K562 (cell line): ENCODE measurements at regions not wholly inside any gene's neighbourhood (a gene's known extent, or its start where the extent isn't known, plus 50 kb on each side); places are given as distances from the start of the nearest gene placed in this dataset.

ENCODE experiments used
- ATAC-seq: fragments of 200-7000 bp; cut with Tn5 transposase; 3 replicates; pipeline ENCODE4 v1.9.1; 2020; ENCODE audit warnings: moderate library complexity
- BruUV-seq: library from RNA; stranded (reverse); fragments of 400-500 nt; replicated peaks from 2 replicates; lab custom pipeline; 2021; lab: Mats Ljungman, UMichigan
- CTCF ChIA-PET: fragments of 300-600 bp; formaldehyde crosslinking; extraction: SDS; loops from one replicate; lab custom pipeline; 2021; ENCODE audit warnings: low intra/inter-chr PET ratio; lab: Yijun Ruan, JAX
- POLR2A ChIA-PET: fragments of 300-600, 350-650 bp; sonication (Branson Sonifier 250); formaldehyde crosslinking; extraction: SDS; loops from one replicate; lab custom pipeline; 2021; ENCODE audit warnings: antibody characterized with exemption, inconsistent platforms; lab: Yijun Ruan, JAX
- DNase-seq, 4 experiments: peaks; one replicate each; pipeline versions ENCODE4 v3.0.0 to v3.0.0-alpha.2; 2011 to 2018; ENCODE audit warnings: low spot score in 3 of 4, mixed read lengths in 3 of 4; ENCODE audit errors: extremely low read depth in 1 of 4
- FAIRE-seq: peaks from 2 replicates; lab custom pipeline; 2011; peaks lifted over from hg19 to GRCh38; lab: Jason Lieb, UNC
- H2AFZ ChIP-seq: 2 replicates; pipeline ENCODE4 v1.6.0; 2011; ENCODE audit warnings: low read depth, low read length, control low read depth, inconsistent platforms
- H3K27ac ChIP-seq: fragments of 200-600 bp; 3 replicates; pipeline ENCODE4 v1.8.0; 2011; ENCODE audit warnings: low read depth, mild to moderate bottlenecking, control low read depth, inconsistent platforms, low read length, moderate library complexity, mixed read lengths; ENCODE audit errors: extremely low read depth
- H3K27me3 ChIP-seq, 2 experiments: fragments of 300-600 bp in 1 of 2; 2 replicates in 1 of 2; 3 replicates in 1 of 2; pipeline versions ENCODE4 v1.6.0 to v1.8.0; 2011; ENCODE audit warnings: inconsistent platforms in 2 of 2, low read length in 2 of 2, mild to moderate bottlenecking in 1 of 2, mixed read lengths in 1 of 2, moderate library complexity in 1 of 2; ENCODE audit not compliant: control insufficient read depth in 2 of 2, insufficient read depth in 2 of 2
- H3K36me3 ChIP-seq: fragments of 300-600 bp; 3 replicates; pipeline ENCODE4 v1.8.0; 2011; ENCODE audit warnings: mild to moderate bottlenecking, low read length, inconsistent platforms; ENCODE audit not compliant: control insufficient read depth, insufficient read depth
- H3K4me1 ChIP-seq, 2 experiments: fragments of 200-600 bp in 1 of 2; replicated peaks in 1 of 2; 2 replicates in 1 of 2; 3 replicates in 1 of 2; pipeline versions ENCODE4 v1.5.1 to v1.8.0; 2011; ENCODE audit warnings: inconsistent platforms in 2 of 2, low read length in 2 of 2, mild to moderate bottlenecking in 1 of 2, mixed read lengths in 1 of 2, moderate library complexity in 1 of 2; ENCODE audit not compliant: control insufficient read depth in 2 of 2, insufficient read depth in 2 of 2
- H3K4me2 ChIP-seq: 2 replicates; pipeline ENCODE4 v1.6.1; 2011; ENCODE audit warnings: low read length, control low read depth, inconsistent platforms, mixed read lengths; ENCODE audit not compliant: insufficient read depth
- H3K4me3 ChIP-seq: fragments of 200-600 bp; sonication (generic), shearing (Covaris generic); 2 replicates; pipeline ENCODE4 v1.5.1; 2016; ENCODE audit warnings: control low read depth, inconsistent platforms
- H3K79me2 ChIP-seq: fragments of 200-600 bp; 3 replicates; pipeline ENCODE4 v1.8.0; 2011; ENCODE audit warnings: low read length, inconsistent platforms; ENCODE audit not compliant: control insufficient read depth, insufficient read depth
- H3K9ac ChIP-seq, 2 experiments: 2 replicates each; pipeline versions ENCODE4 v1.6.0 to v1.6.1; 2011; ENCODE audit warnings: low read depth in 2 of 2, low read length in 2 of 2, control low read depth in 1 of 2, inconsistent platforms in 1 of 2, mild to moderate bottlenecking in 1 of 2, mixed read lengths in 1 of 2; ENCODE audit not compliant: insufficient read depth in 1 of 2
- H3K9me1 ChIP-seq: one replicate; pipeline ENCODE4 v1.6.0; 2011; ENCODE audit warnings: inconsistent platforms, mild to moderate bottlenecking, low read length, moderate library complexity; ENCODE audit not compliant: control insufficient read depth, insufficient read depth
- H3K9me3 ChIP-seq: replicated peaks from 2 replicates; pipeline ENCODE4 v1.5.1; 2011; ENCODE audit warnings: low read depth, low read length, inconsistent platforms; ENCODE audit not compliant: control insufficient read depth, insufficient read depth
- H4K20me1 ChIP-seq: replicated peaks from 2 replicates; pipeline ENCODE4 v1.6.1; 2011; ENCODE audit warnings: low read length, inconsistent platforms, mixed read lengths; ENCODE audit not compliant: control insufficient read depth, insufficient read depth
- CTCF ChIP-seq, 3 experiments: IDR thresholded peaks in 2 of 3; conservative IDR thresholded peaks in 1 of 3; 2 replicates each; pipeline ENCODE4 v1.5.1; 2011 to 2012; ENCODE audit warnings: low read length in 3 of 3, mild to moderate bottlenecking in 3 of 3, control low read depth in 2 of 3, improper control_type of control experiment in 1 of 3, inconsistent platforms in 1 of 3, low read depth in 1 of 3, mixed read lengths in 1 of 3, moderate library complexity in 1 of 3; ENCODE audit not compliant: insufficient read depth in 2 of 3
- DACH1 ChIP-seq: fragments of 450-650 bp; IDR thresholded peaks from 2 replicates; pipeline ENCODE4 v1.6.1; 2018; ENCODE audit not compliant: partially characterized antibody
- KAT7 ChIP-seq: sonication (generic); formaldehyde crosslinking; IDR thresholded peaks from 2 replicates; pipeline ENCODE4 v1.8.0; 2022; ENCODE audit warnings: missing genetic modification reagents, mild to moderate bottlenecking, borderline replicate concordance
- MGA ChIP-seq: fragments of 450-650 bp; IDR thresholded peaks from 2 replicates; pipeline ENCODE4 v1.6.1; 2016; ENCODE audit warnings: mild to moderate bottlenecking, moderate library complexity
- NFXL1 ChIP-seq: fragments of 450-650 bp; formaldehyde crosslinking; IDR thresholded peaks from 2 replicates; pipeline ENCODE4 v1.4.0; 2021; ENCODE audit warnings: mild to moderate bottlenecking
- ZNF197 ChIP-seq: fragments of 200-800 bp; sonication (Bioruptor generic); IDR thresholded peaks from 2 replicates; pipeline ENCODE4 v1.6.1; 2016; ENCODE audit warnings: low read depth, missing genetic modification characterization, missing compliant biosample characterization
- ZNF408 ChIP-seq: fragments of 250-450 bp; sonication (Bioruptor Pico); IDR thresholded peaks from 2 replicates; pipeline ENCODE4 v1.4.0; 2020; ENCODE audit warnings: low read depth, mild to moderate bottlenecking, moderate library complexity
- WGBS: fragments of 100-300 bp; shearing (Covaris generic); methylation state at CpG from one replicate; pipeline ENCODE4 v1.1.6; 2016; ENCODE audit warnings: low coverage, mixed read lengths; ENCODE audit not compliant: insufficient coverage; ENCODE audit errors: missing lambda C conversion rate; 5-methylcytosine and 5-hydroxymethylcytosine counted together
- in situ Hi-C: fragments of 300-500 bp; cut with MboI; formaldehyde crosslinking; loops from 4 replicates; pipeline ENCODE4 v1.15.0; 2018; ENCODE audit warnings: inconsistent platforms, mixed read lengths
- intact Hi-C: fragments of 100-400 bp; cut with micrococcal nuclease; formaldehyde crosslinking; loops from 2 replicates; pipeline ENCODE4 v1.14.2; 2022

- POLR2A ChIA-PET = no interaction called here
- 19% methylated on average over 5 of the region's 5 CpGs for WGBS
Observed at GRCh38 chr7:13827716-13828115, 161.8 kb downstream of the ETV1 start.

More at GRCh38 chr7:13827716-13828115, 161.8 kb downstream of the ETV1 start:
- in situ Hi-C loops = no loop called here
- Histone ChIP-seq H2AFZ (no peak overlapping the region), H4K20me1 (no peaks in the 10 kb centered on the region), H3K4me1 (no peaks in the 10 kb centered on the region), H3K79me2 (no peaks in the 10 kb centered on the region), H3K4me3 (no peak overlapping the region), H3K4me2 (no peak overlapping the region), H3K9me1 (no peaks in the 10 kb centered on the region), H3K36me3 (no peaks in the 10 kb centered on the region), H3K9ac (no peak overlapping the region), H3K9me3 (no peaks in the 10 kb centered on the region), H3K27me3 (no peaks in the 10 kb centered on the region), H3K27ac (no peak overlapping the region)
- no peak for TF ChIP-seq MGA
- TF ChIP-seq ZNF197 (CRISPR knock-in tag) = no peak
- no peak for TF ChIP-seq KAT7 (CRISPR knock-in tag)
- no peak for TF ChIP-seq CTCF (IDR thresholded peaks at IDR 0.05 in 2 of 3, conservative IDR thresholded peaks at IDR 0.05 in 1 of 3; ENCODE audit: insufficient read depth in 2 of 3, low read depth in 1 of 3, low read length in 3 of 3)
- TF ChIP-seq DACH1 = no peak
- TF ChIP-seq NFXL1 = no peak
- TF ChIP-seq ZNF408 = no peak
- ATAC-seq (no peak), FAIRE-seq (no peak), DNase-seq (no peak)
- CTCF ChIA-PET = no interaction called here
- BruUV-seq = no TSS peak
- intact Hi-C loops = no loop called here
